Glutamatergic neuron (in vitro differentiated cells): ENCODE measurements at regions not wholly inside any gene's neighbourhood (a gene's known extent, or its start where the extent isn't known, plus 50 kb on each side); places are given as distances from the start of the nearest gene placed in this dataset.
"Not testable (repeated sequence)": the region's sequence is repeated elsewhere in the genome, so short reads cannot be mapped to it uniquely, and the experiment has no call there.

Source experiments
- DNase-seq: peaks from one replicate; pipeline ENCODE4 v3.0.0; 2022
- H3K27ac Mint-ChIP-seq: one replicate; pipeline ENCODE4 v1.8.0; 2020; ENCODE audit warnings: mild to moderate bottlenecking, mixed read lengths, inconsistent platforms; ENCODE audit not compliant: unreplicated experiment
- H3K27me3 Mint-ChIP-seq: one replicate; pipeline ENCODE4 v1.8.0; 2020; ENCODE audit warnings: mild to moderate bottlenecking, moderate library complexity, mixed read lengths, inconsistent platforms; ENCODE audit not compliant: unreplicated experiment
- H3K36me3 Mint-ChIP-seq: one replicate; pipeline ENCODE4 v1.8.0; 2020; ENCODE audit warnings: mild to moderate bottlenecking, mixed read lengths, inconsistent platforms; ENCODE audit not compliant: unreplicated experiment
- H3K4me1 Mint-ChIP-seq: one replicate; pipeline ENCODE4 v1.8.0; 2020; ENCODE audit warnings: mild to moderate bottlenecking, low read depth, mixed read lengths, inconsistent platforms; ENCODE audit not compliant: unreplicated experiment
- H3K4me3 Mint-ChIP-seq: one replicate; pipeline ENCODE4 v1.8.0; 2020; ENCODE audit warnings: mild to moderate bottlenecking, mixed read lengths, inconsistent platforms; ENCODE audit not compliant: unreplicated experiment
- H3K9me3 Mint-ChIP-seq: one replicate; pipeline ENCODE4 v1.8.0; 2020; ENCODE audit warnings: mild to moderate bottlenecking, moderate library complexity, mixed read lengths, inconsistent platforms; ENCODE audit not compliant: unreplicated experiment
- TF ChIP-seq, protein P1 (sequence below): fragments of 200-600 bp; sonication (generic); IDR thresholded peaks from one replicate; pipeline ENCODE4 v1.5.0; 2021; ENCODE audit not compliant: partially characterized antibody, unreplicated experiment

DNA sequence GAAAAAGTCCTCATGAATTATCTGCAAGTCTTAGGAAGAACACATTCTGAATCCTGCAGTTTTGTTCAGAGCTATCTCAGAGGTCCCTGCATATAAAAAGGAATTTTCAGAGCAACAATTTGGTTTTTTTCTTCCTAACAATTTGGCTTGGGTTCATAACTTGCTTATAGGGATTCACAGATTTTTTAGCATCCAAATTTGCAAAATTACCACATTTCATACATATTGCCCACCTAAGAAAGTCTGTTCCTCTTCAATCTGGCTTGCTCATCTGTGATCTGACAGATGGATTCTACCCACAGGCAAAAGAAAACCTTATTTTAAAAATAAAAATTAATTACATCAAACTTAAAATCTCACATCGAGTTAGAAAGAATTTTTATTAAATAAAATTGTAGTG, 714.4 kb upstream of the NCAM2 start:
- H3K27ac Mint-ChIP-seq, result no peak overlapping the region
- DNase-seq, result no peak
- TF ChIP-seq, protein P1, sequence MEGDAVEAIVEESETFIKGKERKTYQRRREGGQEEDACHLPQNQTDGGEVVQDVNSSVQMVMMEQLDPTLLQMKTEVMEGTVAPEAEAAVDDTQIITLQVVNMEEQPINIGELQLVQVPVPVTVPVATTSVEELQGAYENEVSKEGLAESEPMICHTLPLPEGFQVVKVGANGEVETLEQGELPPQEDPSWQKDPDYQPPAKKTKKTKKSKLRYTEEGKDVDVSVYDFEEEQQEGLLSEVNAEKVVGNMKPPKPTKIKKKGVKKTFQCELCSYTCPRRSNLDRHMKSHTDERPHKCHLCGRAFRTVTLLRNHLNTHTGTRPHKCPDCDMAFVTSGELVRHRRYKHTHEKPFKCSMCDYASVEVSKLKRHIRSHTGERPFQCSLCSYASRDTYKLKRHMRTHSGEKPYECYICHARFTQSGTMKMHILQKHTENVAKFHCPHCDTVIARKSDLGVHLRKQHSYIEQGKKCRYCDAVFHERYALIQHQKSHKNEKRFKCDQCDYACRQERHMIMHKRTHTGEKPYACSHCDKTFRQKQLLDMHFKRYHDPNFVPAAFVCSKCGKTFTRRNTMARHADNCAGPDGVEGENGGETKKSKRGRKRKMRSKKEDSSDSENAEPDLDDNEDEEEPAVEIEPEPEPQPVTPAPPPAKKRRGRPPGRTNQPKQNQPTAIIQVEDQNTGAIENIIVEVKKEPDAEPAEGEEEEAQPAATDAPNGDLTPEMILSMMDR, result no peak
- H3K9me3 Mint-ChIP-seq, result no peaks in the 10 kb centered on the region
- no peaks in the 10 kb centered on the region for H3K4me1 Mint-ChIP-seq
- H3K4me3 Mint-ChIP-seq, result no peak overlapping the region
- no peaks in the 10 kb centered on the region for H3K27me3 Mint-ChIP-seq
- no peaks in the 10 kb centered on the region for H3K36me3 Mint-ChIP-seq

GRCh38 chr21:20292280-20292679, 705.9 kb upstream of the NCAM2 start:
- no peaks in the 10 kb centered on the region for H3K36me3 Mint-ChIP-seq
- H3K4me3 Mint-ChIP-seq, result no peak overlapping the region
- no peaks in the 10 kb centered on the region for H3K9me3 Mint-ChIP-seq
- TF ChIP-seq, protein P1, result no peak
- H3K4me1 Mint-ChIP-seq, result no peaks in the 10 kb centered on the region
- no peak overlapping the region for H3K27ac Mint-ChIP-seq
- no peaks in the 10 kb centered on the region for H3K27me3 Mint-ChIP-seq
- DNase-seq, result no peak

DNA sequence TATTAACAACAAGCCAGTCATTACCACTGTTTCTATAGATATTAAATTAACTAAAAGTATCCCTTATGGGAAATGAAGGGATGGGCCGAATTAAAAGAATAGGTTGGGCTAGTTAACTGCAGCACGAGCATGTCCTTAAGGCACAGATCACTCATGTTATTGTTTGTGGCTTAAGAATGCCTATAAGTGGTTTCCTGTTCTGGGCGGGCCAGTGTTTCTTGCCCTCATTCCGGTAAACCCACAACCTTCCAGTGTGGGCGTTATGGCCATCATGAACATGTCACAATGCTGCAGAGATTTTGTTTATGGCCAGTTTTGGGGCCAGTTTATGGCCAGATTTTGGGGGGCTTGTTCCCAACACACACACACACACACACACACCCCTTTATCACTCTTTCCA, 705.4 kb upstream of the NCAM2 start:
- not testable (repeated sequence) for H3K36me3 Mint-ChIP-seq

GRCh38 chr21:20301395-20301794, 696.8 kb upstream of the NCAM2 start:
- TF ChIP-seq, protein P1, result no peak
- no peak overlapping the region for H3K4me3 Mint-ChIP-seq
- no peaks in the 10 kb centered on the region for H3K36me3 Mint-ChIP-seq
- H3K4me1 Mint-ChIP-seq, result no peaks in the 10 kb centered on the region
- no peak for DNase-seq
- H3K27me3 Mint-ChIP-seq, result no peaks in the 10 kb centered on the region
- H3K9me3 Mint-ChIP-seq, result no peaks in the 10 kb centered on the region
- no peak overlapping the region for H3K27ac Mint-ChIP-seq

More for the DNA sequence above, 705.4 kb upstream of the NCAM2 start:
- not testable (repeated sequence) for H3K4me3 Mint-ChIP-seq, DNase-seq, H3K27me3 Mint-ChIP-seq, H3K9me3 Mint-ChIP-seq, H3K4me1 Mint-ChIP-seq, H3K27ac Mint-ChIP-seq

DNA sequence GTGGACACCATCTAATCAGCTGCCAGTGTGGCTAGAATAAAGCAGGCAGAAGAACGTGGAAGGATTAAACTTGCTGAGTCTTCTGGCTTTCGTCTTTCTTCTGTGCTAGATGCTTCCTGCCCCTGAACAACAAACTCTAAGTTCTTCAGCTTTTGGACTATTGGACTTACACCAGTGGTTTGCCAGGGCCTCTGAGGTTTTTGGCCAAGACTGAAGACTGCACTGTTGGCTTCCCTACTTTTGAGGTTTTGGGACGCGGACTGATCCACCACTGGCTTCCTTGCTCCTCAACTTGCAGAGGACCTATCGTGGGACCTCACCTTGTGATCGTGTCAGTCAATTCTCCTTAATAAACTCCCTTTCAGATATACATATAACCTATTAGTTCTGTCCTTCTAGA, 696.1 kb upstream of the NCAM2 start:
- no peak overlapping the region for H3K4me3 Mint-ChIP-seq
- H3K9me3 Mint-ChIP-seq, result no peaks in the 10 kb centered on the region
- no peak for DNase-seq
- H3K27me3 Mint-ChIP-seq, result no peaks in the 10 kb centered on the region
- no peaks in the 10 kb centered on the region for H3K4me1 Mint-ChIP-seq
- TF ChIP-seq, protein P1, result no peak
- H3K27ac Mint-ChIP-seq, result no peak overlapping the region
- H3K36me3 Mint-ChIP-seq, result no peaks in the 10 kb centered on the region

- Mint-ChIP-seq H3K27ac (no peak overlapping the region), H3K4me3 (no peak overlapping the region), H3K27me3 (no peaks in the 10 kb centered on the region), H3K4me1 (no peaks in the 10 kb centered on the region), H3K36me3 (no peaks in the 10 kb centered on the region), H3K9me3 (no peaks in the 10 kb centered on the region)
- TF ChIP-seq, protein P1, result no peak
- no peak for DNase-seq
Measured at GRCh38 chr21:20306836-20307235, 691.4 kb upstream of the NCAM2 start.
